HepG2 (cell line): ENCODE measurements at regions not wholly inside any gene's neighbourhood (a gene's known extent, or its start where the extent isn't known, plus 50 kb on each side); places are given as distances from the start of the nearest gene placed in this dataset.

Experiments used
- ATAC-seq: fragments of 200-7000 bp; cut with Tn5 transposase; 3 replicates; pipeline ENCODE4 v1.9.1; 2020; ENCODE audit warnings: mild to moderate bottlenecking, moderate library complexity
- BruUV-seq: library from RNA; stranded (reverse); fragments of 400-500 nt; replicated peaks from 2 replicates; lab custom pipeline; 2021; lab: Mats Ljungman, UMichigan
- CTCF ChIA-PET: fragments of 300-600 bp; formaldehyde crosslinking; extraction: SDS; loops from one replicate; lab custom pipeline; 2021; ENCODE audit warnings: low total read pairs, inconsistent platforms, low intra/inter-chr PET ratio; lab: Yijun Ruan, JAX
- POLR2A ChIA-PET: fragments of 350-600 bp; sonication (Branson Sonifier 250); formaldehyde crosslinking; loops from one replicate; lab custom pipeline; 2020; ENCODE audit warnings: antibody characterized with exemption, inconsistent platforms; lab: Yijun Ruan, JAX
- DNase-seq: peaks from one replicate; pipeline ENCODE4 v3.0.0-alpha.2; 2015; ENCODE audit warnings: low spot score
- FAIRE-seq: peaks from 3 replicates; lab custom pipeline; 2011; peaks lifted over from hg19 to GRCh38; lab: Jason Lieb, UNC
- H2AFZ ChIP-seq: one replicate; pipeline ENCODE4 v1.6.1; 2011; ENCODE audit warnings: low read length, inconsistent platforms
- H3K27ac ChIP-seq: fragments of 300-600 bp; 3 replicates; pipeline ENCODE4 v1.8.0; 2011; ENCODE audit warnings: mixed run types, mild to moderate bottlenecking, mixed read lengths, low read length, inconsistent platforms; ENCODE audit not compliant: insufficient read depth; ENCODE audit errors: extremely low read length
- H3K27me3 ChIP-seq, 2 experiments: fragments of 200-600 bp in 1 of 2; 2 replicates in 1 of 2; 3 replicates in 1 of 2; pipeline versions ENCODE4 v1.6.0 to v1.8.0; 2011; ENCODE audit warnings: low read length in 2 of 2, mild to moderate bottlenecking in 2 of 2, moderate library complexity in 2 of 2, inconsistent platforms in 1 of 2; ENCODE audit not compliant: insufficient read depth in 2 of 2, control insufficient read depth in 1 of 2
- H3K36me3 ChIP-seq, 2 experiments: fragments of 200-600 bp in 1 of 2; replicated peaks in 1 of 2; 2 replicates in 1 of 2; 3 replicates in 1 of 2; pipeline versions ENCODE4 v1.5.1 to v1.8.0; 2011; ENCODE audit warnings: low read length in 2 of 2, inconsistent platforms in 1 of 2; ENCODE audit not compliant: insufficient read depth in 2 of 2, control insufficient read depth in 1 of 2
- H3K4me1 ChIP-seq: 2 replicates; pipeline ENCODE4 v1.5.1; 2012; ENCODE audit warnings: low read length, inconsistent platforms; ENCODE audit not compliant: insufficient read depth
- H3K4me2 ChIP-seq: 2 replicates; pipeline ENCODE4 v1.6.0; 2011; ENCODE audit warnings: low read depth, low read length, inconsistent platforms
- H3K4me3 ChIP-seq, 3 experiments: fragments of 200-600 bp in 1 of 3; sonication (generic), shearing (Covaris generic) in 1 of 3; replicated peaks in 1 of 3; 2 replicates each; pipeline ENCODE4 v1.5.1; 2011 to 2016; ENCODE audit warnings: low read length in 3 of 3, inconsistent platforms in 2 of 3, low read depth in 2 of 3, mild to moderate bottlenecking in 2 of 3, control low read depth in 1 of 3, mixed read lengths in 1 of 3; ENCODE audit not compliant: insufficient read depth in 1 of 3
- H3K79me2 ChIP-seq: one replicate; pipeline ENCODE4 v1.6.1; 2011; ENCODE audit warnings: low read length, inconsistent platforms; ENCODE audit not compliant: insufficient read depth
- H3K9ac ChIP-seq: 2 replicates; pipeline ENCODE4 v1.6.0; 2011; ENCODE audit warnings: mild to moderate bottlenecking, low read depth, low read length, inconsistent platforms; ENCODE audit not compliant: insufficient read depth
- H3K9me3 ChIP-seq: 2 replicates; pipeline ENCODE4 v1.5.1; 2012; ENCODE audit warnings: mild to moderate bottlenecking, low read length
- H4K20me1 ChIP-seq: 2 replicates; pipeline ENCODE4 v1.6.0; 2011; ENCODE audit warnings: inconsistent platforms, mild to moderate bottlenecking, low read length, moderate library complexity; ENCODE audit not compliant: insufficient read depth
- CBX1 ChIP-seq: IDR thresholded peaks from one replicate; pipeline ENCODE4 v1.6.1; 2016; ENCODE audit warnings: antibody characterized with exemption, low read depth
- FOXP1 ChIP-seq, 2 experiments: fragments of 450-650 bp in 1 of 2; IDR thresholded peaks; 2 replicates each; pipeline ENCODE4 v1.6.1; 2017 to 2018; ENCODE audit warnings: antibody characterized with exemption in 1 of 2
- GPN1 ChIP-seq: sonication (generic); formaldehyde crosslinking; IDR thresholded peaks from 2 replicates; pipeline ENCODE4 v1.5.1; 2020; ENCODE audit warnings: missing genetic modification reagents, borderline replicate concordance
- HNRNPLL ChIP-seq: fragments of 200-400 bp; formaldehyde crosslinking; IDR thresholded peaks from 2 replicates; pipeline ENCODE4 v1.6.1; 2017; ENCODE audit warnings: mild to moderate bottlenecking, low read depth, low read length; ENCODE audit not compliant: poor library complexity, severe bottlenecking
- KDM3A ChIP-seq: IDR thresholded peaks from 2 replicates; pipeline ENCODE4 v1.6.1; 2018; ENCODE audit warnings: low read depth, missing compliant biosample characterization
- MEF2D ChIP-seq: sonication (generic); formaldehyde crosslinking; IDR thresholded peaks from 2 replicates; pipeline ENCODE4 v1.5.1; 2020; ENCODE audit warnings: mild to moderate bottlenecking, missing genetic modification reagents
- MYNN ChIP-seq: sonication (generic); formaldehyde crosslinking; IDR thresholded peaks from 2 replicates; pipeline ENCODE4 v1.4.0; 2020; ENCODE audit warnings: mild to moderate bottlenecking, low read depth, missing genetic modification reagents
- NFRKB ChIP-seq: fragments of 450-650 bp; IDR thresholded peaks from 2 replicates; pipeline ENCODE4 v1.6.1; 2017
- PCBP1 ChIP-seq: fragments of 200-400 bp; formaldehyde crosslinking; IDR thresholded peaks from 2 replicates; pipeline ENCODE4 v1.6.1; 2017; ENCODE audit warnings: mild to moderate bottlenecking, low read depth, low read length, borderline replicate concordance
- RBFOX2 ChIP-seq: fragments of 200-400 bp; formaldehyde crosslinking; IDR thresholded peaks from 2 replicates; pipeline ENCODE4 v1.6.1; 2017; ENCODE audit warnings: low read depth, mild to moderate bottlenecking, low read length
- ZBTB8A ChIP-seq: sonication (generic); formaldehyde crosslinking; IDR thresholded peaks from 2 replicates; pipeline ENCODE4 v1.4.0; 2020; ENCODE audit warnings: mild to moderate bottlenecking, low read depth, missing genetic modification reagents, borderline replicate concordance
- ZNF260 ChIP-seq: sonication (generic); formaldehyde crosslinking; IDR thresholded peaks from 2 replicates; pipeline ENCODE4 v1.4.0; 2020; ENCODE audit warnings: missing genetic modification reagents, low read depth, mild to moderate bottlenecking, borderline replicate concordance
- ZNF335 ChIP-seq: sonication (generic); formaldehyde crosslinking; IDR thresholded peaks from 2 replicates; pipeline ENCODE4 v1.4.0; 2020; ENCODE audit warnings: missing genetic modification reagents
- ZNF354B ChIP-seq: sonication (generic); formaldehyde crosslinking; IDR thresholded peaks from 2 replicates; pipeline ENCODE4 v1.8.0; 2022; ENCODE audit warnings: mild to moderate bottlenecking, missing genetic modification reagents
- ZNF564 ChIP-seq: sonication (generic); formaldehyde crosslinking; IDR thresholded peaks from 2 replicates; pipeline ENCODE4 v1.8.1; 2023; ENCODE audit warnings: mild to moderate bottlenecking, missing genetic modification reagents
- ZNF747 ChIP-seq: sonication (generic); formaldehyde crosslinking; IDR thresholded peaks from 2 replicates; pipeline ENCODE4 v1.8.1; 2023; ENCODE audit warnings: missing genetic modification reagents, mild to moderate bottlenecking, borderline replicate concordance
- ZNF792 ChIP-seq: IDR thresholded peaks from 2 replicates; pipeline ENCODE4 v1.6.1; 2016
- WGBS: methylation state at CpG from one replicate; pipeline ENCODE4 v1.1.6; 2017; ENCODE audit warnings: low lambda C conversion rate; 5-methylcytosine and 5-hydroxymethylcytosine counted together
- in situ Hi-C: cut with HindIII; loops from 2 replicates; pipeline ENCODE4 v1.10.0; 2017; ENCODE audit warnings: low pct_unique_long_range_greater_than_20kb; ENCODE audit not compliant: extremely low pct_ligation_motif_present
- intact Hi-C: fragments of 100-400 bp; cut with micrococcal nuclease; formaldehyde crosslinking; loops from one replicate; pipeline ENCODE4 v1.10.0; 2022; ENCODE audit not compliant: unreplicated experiment
- TF ChIP-seq, protein P1 (sequence below): sonication (generic); formaldehyde crosslinking; IDR thresholded peaks from 2 replicates; pipeline ENCODE4 v1.4.0; 2020; ENCODE audit warnings: missing genetic modification reagents, mild to moderate bottlenecking, borderline replicate concordance
- TF ChIP-seq, protein P2 (sequence below): IDR thresholded peaks from 2 replicates; pipeline ENCODE4 v1.6.1; 2016; ENCODE audit warnings: missing compliant biosample characterization, missing genetic modification reagents, borderline replicate concordance
- TF ChIP-seq, protein P3 (sequence below): IDR thresholded peaks from 2 replicates; pipeline ENCODE4 v1.6.1; 2016; ENCODE audit warnings: missing compliant biosample characterization, missing genetic modification reagents, borderline replicate concordance

DNA sequence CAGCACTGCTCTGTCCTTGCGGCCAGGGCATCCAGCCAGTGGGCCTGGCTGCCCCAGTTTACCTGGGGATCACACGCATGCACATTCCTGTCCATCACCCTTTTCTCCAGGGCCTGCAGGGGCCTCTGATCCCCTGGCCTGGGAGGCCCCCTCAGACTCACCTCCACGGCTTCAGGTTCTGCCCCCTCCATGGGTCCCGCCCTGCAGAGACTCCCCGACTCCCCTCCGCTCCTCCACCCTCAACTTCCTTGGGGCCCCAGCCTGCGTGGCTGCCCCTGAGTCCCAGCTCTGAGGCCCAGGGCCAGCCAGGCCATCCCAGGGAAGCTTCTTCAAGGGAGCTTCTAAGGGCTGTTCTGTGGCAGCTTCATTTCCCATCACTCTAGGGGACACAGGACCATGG lies 324.1 kb downstream of the TCERG1L start:
- BruUV-seq: no TSS peak
- no peak overlapping the region for H3K27ac ChIP-seq
- CTCF ChIA-PET: no interaction called here
- DNase-seq (no peak), ATAC-seq (no peak), FAIRE-seq (no peak)
- no peaks in the 10 kb centered on the region for H3K9me3 ChIP-seq
- no peak overlapping the region for H2AFZ ChIP-seq
- no peaks in the 10 kb centered on the region for H3K79me2 ChIP-seq
- 8% methylated on average over 5 of the region's 7 CpGs for WGBS
- H4K20me1 ChIP-seq: no peaks in the 10 kb centered on the region
- no peak overlapping the region for H3K4me2 ChIP-seq
- H3K27me3 ChIP-seq: peaks cover 0 to 9% of the 10 kb centered on the region in 2 experiments; a peak in 4 of 5 replicates
- no peaks in the 10 kb centered on the region for H3K36me3 ChIP-seq
- H3K4me3 ChIP-seq: no peak overlapping the region
- POLR2A ChIA-PET: no interaction called here
- H3K4me1 ChIP-seq: no peaks in the 10 kb centered on the region
- intact Hi-C loops (no loop called here), in situ Hi-C loops (no loop called here)
- H3K9ac ChIP-seq: no peak overlapping the region
- TF ChIP-seq RBFOX2 (no peak), CBX1 (no peak), ZNF354B (no peak), MEF2D (CRISPR knock-in tag) (no peak), ZNF792 (CRISPR knock-in tag) (no peak), ZBTB8A (CRISPR knock-in tag) (no peak), GPN1 (CRISPR knock-in tag) (no peak), HNRNPLL (no peak), ZNF747 (CRISPR knock-in tag) (no peak), KDM3A (CRISPR knock-in tag) (no peak), ZNF260 (CRISPR knock-in tag) (no peak), ZNF335 (CRISPR knock-in tag) (no peak), PCBP1 (no peak), ZNF564 (no peak), MYNN (no peak), NFRKB (no peak), FOXP1 (IDR thresholded peaks at IDR 0.05) (no peak), FOXP1 (CRISPR knock-in tag; IDR thresholded peaks at IDR 0.05) (no peak)
- TF ChIP-seq, protein P1, sequence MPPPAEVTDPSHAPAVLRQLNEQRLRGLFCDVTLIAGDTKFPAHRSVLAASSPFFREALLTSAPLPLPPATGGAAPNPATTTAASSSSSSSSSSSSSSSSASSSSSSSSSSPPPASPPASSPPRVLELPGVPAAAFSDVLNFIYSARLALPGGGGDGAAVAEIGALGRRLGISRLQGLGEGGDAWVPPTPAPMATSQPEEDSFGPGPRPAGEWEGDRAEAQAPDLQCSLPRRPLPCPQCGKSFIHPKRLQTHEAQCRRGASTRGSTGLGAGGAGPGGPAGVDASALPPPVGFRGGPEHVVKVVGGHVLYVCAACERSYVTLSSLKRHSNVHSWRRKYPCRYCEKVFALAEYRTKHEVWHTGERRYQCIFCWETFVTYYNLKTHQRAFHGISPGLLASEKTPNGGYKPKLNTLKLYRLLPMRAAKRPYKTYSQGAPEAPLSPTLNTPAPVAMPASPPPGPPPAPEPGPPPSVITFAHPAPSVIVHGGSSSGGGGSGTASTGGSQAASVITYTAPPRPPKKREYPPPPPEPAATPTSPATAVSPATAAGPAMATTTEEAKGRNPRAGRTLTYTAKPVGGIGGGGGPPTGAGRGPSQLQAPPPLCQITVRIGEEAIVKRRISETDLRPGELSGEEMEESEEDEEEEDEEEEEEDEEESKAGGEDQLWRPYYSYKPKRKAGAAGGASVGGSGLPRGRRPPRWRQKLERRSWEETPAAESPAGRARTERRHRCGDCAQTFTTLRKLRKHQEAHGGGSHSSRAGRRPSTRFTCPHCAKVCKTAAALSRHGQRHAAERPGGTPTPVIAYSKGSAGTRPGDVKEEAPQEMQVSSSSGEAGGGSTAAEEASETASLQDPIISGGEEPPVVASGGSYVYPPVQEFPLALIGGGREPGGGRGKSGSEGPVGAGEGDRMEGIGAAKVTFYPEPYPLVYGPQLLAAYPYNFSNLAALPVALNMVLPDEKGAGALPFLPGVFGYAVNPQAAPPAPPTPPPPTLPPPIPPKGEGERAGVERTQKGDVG (CRISPR knock-in tag): no peak
- TF ChIP-seq, protein P2, sequence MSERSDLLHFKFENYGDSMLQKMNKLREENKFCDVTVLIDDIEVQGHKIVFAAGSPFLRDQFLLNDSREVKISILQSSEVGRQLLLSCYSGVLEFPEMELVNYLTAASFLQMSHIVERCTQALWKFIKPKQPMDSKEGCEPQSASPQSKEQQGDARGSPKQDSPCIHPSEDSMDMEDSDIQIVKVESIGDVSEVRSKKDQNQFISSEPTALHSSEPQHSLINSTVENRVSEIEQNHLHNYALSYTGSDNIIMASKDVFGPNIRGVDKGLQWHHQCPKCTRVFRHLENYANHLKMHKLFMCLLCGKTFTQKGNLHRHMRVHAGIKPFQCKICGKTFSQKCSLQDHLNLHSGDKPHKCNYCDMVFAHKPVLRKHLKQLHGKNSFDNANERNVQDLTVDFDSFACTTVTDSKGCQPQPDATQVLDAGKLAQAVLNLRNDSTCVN (CRISPR knock-in tag): no peak
- TF ChIP-seq, protein P3, sequence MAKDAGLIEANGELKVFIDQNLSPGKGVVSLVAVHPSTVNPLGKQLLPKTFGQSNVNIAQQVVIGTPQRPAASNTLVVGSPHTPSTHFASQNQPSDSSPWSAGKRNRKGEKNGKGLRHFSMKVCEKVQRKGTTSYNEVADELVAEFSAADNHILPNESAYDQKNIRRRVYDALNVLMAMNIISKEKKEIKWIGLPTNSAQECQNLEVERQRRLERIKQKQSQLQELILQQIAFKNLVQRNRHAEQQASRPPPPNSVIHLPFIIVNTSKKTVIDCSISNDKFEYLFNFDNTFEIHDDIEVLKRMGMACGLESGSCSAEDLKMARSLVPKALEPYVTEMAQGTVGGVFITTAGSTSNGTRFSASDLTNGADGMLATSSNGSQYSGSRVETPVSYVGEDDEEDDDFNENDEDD (CRISPR knock-in tag): no peak
